ENCODE measurements at regions not wholly inside any gene's neighbourhood (a gene's known extent, or its start where the extent isn't known, plus 50 kb on each side); places are given as distances from the start of the nearest gene placed in this dataset.

DNA sequence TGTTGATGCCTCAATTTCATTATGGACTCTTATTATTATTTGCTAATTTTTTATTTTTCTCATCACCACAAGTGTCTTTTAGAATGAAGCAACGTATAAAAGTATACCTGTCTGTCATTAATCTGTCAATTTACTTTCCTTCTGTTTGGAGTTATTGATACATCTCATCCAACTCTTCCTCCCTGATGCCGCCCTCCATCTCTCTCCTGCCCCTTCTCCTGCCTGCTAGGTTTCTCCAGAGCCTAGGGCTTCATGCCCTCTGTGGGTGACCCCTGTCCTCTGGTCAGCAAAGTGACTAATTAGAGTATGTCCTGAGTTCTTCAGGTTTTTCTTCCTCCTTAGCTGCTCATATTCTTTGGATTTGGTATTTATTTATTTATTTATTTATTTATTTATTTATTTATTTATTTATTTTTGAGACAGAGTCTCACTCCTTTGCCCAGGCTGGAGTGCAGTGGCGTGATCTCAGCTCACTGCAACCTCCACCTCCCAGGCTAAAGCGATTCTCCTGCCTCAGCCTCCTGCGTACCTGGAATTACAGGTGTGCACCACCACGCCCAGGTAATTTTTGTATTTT, 162.5 kb upstream of the MYCN start:
- no peak for TF ChIP-seq CTCF (IDR thresholded peaks at IDR 0.05; ENCODE audit: insufficient read depth, low read depth, low read length)
- no peak for TF ChIP-seq EZH2 (IDR thresholded peaks at IDR 0.05; ENCODE audit: insufficient read depth, low read length)

Measured in astrocyte (in vitro differentiated cells and primary cell).